Cardiac fibroblast (primary cell): ENCODE measurements at regions not wholly inside any gene's neighbourhood (a gene's known extent, or its start where the extent isn't known, plus 50 kb on each side); places are given as distances from the start of the nearest gene placed in this dataset.

ENCODE experiments used
- DNase-seq, 2 donors: peaks; one replicate each; pipeline versions ENCODE4 v3.0.0 to v3.0.0-alpha.2; 2010; ENCODE audit warnings: low read depth in 2 of 2
- H3K4me3 ChIP-seq, 2 donors: replicated peaks in 1 of 2; 1 replicate in 1 of 2; 2 replicates in 1 of 2; pipeline ENCODE4 v1.5.1; 2011; ENCODE audit warnings: low read depth in 2 of 2, low read length in 2 of 2, mild to moderate bottlenecking in 2 of 2, moderate library complexity in 1 of 2
- TF ChIP-seq, protein P1 (sequence below): IDR thresholded peaks from one replicate; pipeline ENCODE4 v1.5.1; 2011; ENCODE audit warnings: low read depth, mild to moderate bottlenecking, low read length, inconsistent platforms

DNA sequence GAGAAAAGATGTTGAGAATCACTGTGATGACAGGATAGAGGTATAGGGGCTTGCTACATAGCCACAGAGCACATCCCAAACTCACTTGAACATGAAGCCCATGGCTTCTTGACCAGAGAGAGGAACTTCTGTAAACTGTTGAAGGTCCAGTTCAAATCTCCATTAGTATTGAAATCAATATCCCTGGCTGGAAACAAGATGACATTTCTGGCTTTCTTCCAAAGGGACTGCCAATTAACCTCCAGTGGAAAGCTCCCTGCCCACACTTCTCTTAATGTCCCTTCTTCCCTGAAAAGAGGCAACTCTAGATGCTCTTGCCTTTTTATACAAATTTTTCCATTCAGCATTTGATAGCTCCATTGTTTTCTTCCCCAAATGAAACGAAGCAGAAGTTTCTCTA is 612.1 kb downstream of the EBF1 start:
- DNase-seq: no peak
- TF ChIP-seq, protein P1, sequence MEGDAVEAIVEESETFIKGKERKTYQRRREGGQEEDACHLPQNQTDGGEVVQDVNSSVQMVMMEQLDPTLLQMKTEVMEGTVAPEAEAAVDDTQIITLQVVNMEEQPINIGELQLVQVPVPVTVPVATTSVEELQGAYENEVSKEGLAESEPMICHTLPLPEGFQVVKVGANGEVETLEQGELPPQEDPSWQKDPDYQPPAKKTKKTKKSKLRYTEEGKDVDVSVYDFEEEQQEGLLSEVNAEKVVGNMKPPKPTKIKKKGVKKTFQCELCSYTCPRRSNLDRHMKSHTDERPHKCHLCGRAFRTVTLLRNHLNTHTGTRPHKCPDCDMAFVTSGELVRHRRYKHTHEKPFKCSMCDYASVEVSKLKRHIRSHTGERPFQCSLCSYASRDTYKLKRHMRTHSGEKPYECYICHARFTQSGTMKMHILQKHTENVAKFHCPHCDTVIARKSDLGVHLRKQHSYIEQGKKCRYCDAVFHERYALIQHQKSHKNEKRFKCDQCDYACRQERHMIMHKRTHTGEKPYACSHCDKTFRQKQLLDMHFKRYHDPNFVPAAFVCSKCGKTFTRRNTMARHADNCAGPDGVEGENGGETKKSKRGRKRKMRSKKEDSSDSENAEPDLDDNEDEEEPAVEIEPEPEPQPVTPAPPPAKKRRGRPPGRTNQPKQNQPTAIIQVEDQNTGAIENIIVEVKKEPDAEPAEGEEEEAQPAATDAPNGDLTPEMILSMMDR: no peak
- H3K4me3 ChIP-seq: no peak overlapping the region

DNA sequence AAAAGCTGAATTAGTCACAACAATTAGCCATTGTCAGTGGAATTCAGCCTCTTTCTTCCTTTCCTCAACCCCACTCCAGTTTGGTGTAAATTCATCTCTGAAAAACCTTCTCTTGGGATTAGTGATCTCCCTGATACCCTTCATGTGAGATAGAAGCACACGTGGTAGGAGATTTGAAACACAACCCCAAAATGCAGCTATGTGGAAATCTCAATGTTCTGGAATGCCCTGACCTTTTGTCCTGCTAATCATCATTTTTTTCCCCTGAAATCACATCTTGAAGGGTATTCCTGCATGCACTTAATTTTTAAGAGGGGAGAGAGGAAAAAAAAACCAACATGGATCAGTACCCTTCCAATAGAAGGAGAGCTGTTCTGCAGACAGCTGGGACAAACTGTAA is 612.6 kb downstream of the EBF1 start:
- no peak for DNase-seq
- no peak overlapping the region for H3K4me3 ChIP-seq
- TF ChIP-seq, protein P1: no peak

DNA sequence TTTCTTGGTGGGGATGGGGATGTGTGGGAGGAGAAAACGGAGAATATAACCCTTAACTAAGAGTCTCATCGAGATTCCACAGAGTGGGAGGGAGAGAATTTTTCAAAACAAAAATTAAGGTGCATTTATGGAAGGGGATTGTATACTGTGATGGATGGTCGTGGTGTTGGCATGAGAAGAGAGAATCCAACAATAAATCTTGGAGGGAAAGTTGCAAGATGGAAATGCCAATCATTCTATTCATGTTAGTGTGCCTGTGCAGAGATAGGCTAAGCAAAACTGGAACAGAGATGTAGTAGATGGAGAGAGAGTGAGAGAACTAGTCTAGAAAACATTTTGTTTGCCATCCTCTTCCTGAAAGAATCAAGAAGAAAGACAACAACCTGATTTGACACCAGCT is 613.1 kb downstream of the EBF1 start:
- H3K4me3 ChIP-seq: no peak overlapping the region
- no peak for DNase-seq
- TF ChIP-seq, protein P1: no peak

DNA sequence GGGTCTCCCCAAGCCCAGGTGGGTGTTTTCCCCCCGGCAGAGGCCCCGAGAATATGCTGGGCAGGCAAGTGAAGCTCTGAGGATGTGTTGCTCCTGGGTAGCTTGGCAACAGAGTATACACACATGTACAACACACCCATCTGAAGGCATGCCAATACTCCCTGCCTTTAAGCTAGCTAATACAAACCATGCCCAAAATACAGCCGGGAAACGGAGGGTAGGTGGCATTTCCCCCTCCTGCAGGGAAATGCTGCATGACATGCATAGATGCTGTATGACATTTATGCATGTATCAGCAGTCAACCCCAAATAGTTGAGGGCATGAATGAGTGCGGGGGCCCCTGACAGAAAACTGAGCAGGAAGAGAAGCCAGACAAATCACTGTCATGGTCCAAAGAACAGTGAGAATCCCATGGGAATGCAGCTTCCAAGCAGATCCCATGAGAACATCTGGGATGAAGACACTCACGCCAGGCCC is 614.1 kb downstream of the EBF1 start:
- DNase-seq: peak in 1 of 2 donors; percentile 14
- no peak overlapping the region for H3K4me3 ChIP-seq
- TF ChIP-seq, protein P1: no peak

DNA sequence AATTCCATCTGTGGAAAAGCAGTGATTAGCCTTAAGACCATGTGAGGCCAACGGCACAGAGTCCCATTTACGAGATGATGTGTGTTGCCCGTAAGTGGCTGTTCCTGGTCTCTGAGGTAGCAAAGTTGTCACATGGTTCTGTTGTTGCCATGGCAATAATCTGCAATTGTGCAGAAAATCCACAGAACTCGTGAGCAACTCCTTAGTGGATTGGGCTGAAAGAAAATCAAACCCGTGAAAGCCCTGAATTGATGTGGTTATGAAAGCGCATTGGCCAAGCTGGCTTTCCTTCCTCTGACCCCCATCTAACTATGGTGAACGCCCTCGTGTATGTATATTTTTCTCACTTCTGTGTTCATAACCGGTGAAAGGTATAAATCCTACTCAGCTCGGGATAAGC is 614.7 kb downstream of the EBF1 start:
- H3K4me3 ChIP-seq: no peak overlapping the region
- no peak for DNase-seq
- TF ChIP-seq, protein P1: no peak

DNA sequence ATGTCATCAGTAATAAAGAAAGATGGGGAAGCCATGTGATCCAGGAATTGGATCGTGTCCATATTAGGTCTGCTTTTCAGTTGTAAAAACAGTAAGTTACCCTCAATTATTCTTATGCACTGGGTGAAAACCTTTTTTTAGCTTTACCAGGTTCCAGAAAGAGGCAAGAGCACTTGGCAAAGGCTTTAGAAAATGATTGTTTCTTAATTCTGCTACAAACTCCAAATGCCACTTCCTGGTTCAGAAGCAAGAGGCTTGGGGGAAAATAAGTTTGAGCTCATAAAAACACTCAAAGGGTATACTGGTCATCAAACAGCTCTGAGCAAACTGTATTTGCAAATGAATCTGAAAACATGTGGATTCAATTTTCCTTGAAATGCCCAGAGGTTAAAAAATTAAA is 615.6 kb downstream of the EBF1 start:
- no peak overlapping the region for H3K4me3 ChIP-seq
- DNase-seq: no peak
- TF ChIP-seq, protein P1: no peak

DNA sequence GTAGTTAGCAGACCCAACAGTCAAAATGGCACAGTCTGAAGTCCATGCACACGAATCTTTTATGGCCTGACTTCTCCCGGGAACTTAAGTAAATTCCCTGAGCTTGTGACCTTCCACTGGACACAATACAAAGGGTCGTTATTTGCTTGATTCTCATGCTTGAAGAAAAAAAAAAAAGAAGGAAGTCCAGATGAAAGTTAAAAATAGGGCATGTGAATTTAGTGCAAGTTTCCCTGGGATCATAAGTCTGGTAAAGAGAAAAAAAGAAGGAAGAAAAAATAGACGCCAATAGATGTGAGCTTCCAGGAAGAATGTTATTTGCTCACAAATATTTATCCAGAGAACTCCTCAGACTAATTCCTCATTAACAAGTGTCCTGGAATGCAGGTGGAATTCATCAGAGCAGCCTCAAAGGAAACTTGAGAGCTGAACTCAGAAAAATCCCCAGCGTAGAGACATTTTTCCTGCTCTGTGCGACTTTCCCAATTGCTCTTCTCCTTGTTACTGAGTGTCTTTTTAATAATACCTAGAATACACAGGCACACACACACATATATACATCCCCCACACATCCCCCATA is 616.3 kb downstream of the EBF1 start:
- TF ChIP-seq, protein P1: no peak
- no peak for DNase-seq

More for the DNA sequence above, 616.3 kb downstream of the EBF1 start:
- no peak overlapping the region for H3K4me3 ChIP-seq
